ENCODE measurements at regions not wholly inside any gene's neighbourhood (a gene's known extent, or its start where the extent isn't known, plus 50 kb on each side); places are given as distances from the start of the nearest gene placed in this dataset.

DNA sequence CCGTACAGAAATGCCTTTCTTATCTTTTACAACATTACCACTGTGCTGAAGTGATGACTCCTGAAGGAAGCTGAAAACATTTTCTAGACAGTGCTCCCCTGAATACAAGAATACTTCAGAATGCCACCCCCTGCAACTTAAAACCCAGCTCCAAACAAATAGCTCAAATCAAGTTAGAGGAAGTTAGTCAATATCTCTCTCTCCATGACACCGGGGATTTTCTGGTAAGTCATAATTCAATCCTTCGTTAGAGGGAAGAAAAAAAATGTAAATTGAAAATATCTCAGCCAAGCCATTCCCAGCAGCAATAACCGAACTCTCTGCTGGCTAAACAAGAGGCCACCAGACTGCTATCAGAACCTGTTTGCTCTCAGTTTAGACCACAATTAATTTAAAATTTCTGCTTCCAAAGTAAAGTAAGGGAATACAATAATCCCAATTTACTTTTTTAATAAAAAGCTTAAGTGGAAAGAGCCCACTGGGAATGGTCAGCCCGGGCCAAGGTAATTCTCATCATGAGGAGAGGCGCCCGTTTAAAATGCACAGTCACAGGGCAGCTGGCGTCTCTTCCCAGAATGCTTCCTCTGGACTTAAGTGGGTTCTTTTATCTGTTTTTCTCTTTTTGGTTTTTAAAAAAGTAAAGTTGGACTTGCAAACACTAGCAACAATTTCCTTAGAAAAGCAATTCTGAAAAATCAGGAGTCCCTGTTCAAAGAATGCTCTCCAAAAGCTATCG is 710.1 kb upstream of the STXBP6 start:
- no peaks in the 10 kb centered on the region for H3K4me1 ChIP-seq (ENCODE audit: control insufficient read depth in 3 of 3, insufficient read depth in 2 of 3, low read depth in 1 of 3, low read length in 2 of 3)

DNA sequence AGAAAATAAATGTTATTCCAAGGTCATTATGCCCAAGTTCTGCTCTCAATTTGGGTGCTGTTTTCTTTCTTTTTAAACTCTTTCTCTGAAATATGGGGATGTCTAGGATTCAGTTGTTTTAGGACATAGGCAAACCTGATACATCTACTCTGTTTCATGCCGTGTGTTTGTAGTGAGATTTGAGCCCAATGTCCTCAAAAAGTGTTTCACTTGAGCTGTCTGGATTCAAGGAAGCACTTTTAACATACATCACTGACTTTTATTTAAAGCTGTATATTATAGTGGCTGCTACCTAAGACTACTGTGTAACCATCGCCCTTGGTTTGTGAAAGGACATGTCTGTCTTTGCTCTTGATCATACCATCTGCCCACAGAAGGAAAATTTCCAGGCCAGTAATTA is 709.3 kb upstream of the STXBP6 start:
- FAIRE-seq (no peak), DNase-seq (no peak)
- no peak overlapping the region for H3K27ac ChIP-seq (ENCODE audit: low read depth in 1 of 3, low read length in 2 of 3)
- no peaks in the 10 kb centered on the region for H3K27me3 ChIP-seq (ENCODE audit: control insufficient read depth in 3 of 3, insufficient read depth in 3 of 3, low read length in 3 of 3)
- WGBS, 3 donors, result 52 to 61% (median 55%) methylated on average over 2 of the region's 2 CpGs
- no peaks in the 10 kb centered on the region for H3K4me1 ChIP-seq (ENCODE audit: control insufficient read depth in 3 of 3, insufficient read depth in 2 of 3, low read depth in 1 of 3, low read length in 2 of 3)
- H3K36me3 ChIP-seq (ENCODE audit: control insufficient read depth in 3 of 3, insufficient read depth in 2 of 3, low read depth in 1 of 3, low read length in 3 of 3), result no peaks in the 10 kb centered on the region
- no peak overlapping the region for H3K4me3 ChIP-seq (ENCODE audit: low read depth in 1 of 3, low read length in 3 of 3)
- H3K9me3 ChIP-seq (ENCODE audit: control insufficient read depth in 2 of 2, insufficient read depth in 1 of 2, low read depth in 1 of 2, low read length in 1 of 2), result no peaks in the 10 kb centered on the region

More for the DNA sequence above, 710.1 kb upstream of the STXBP6 start:
- no peak for FAIRE-seq
- Histone ChIP-seq H3K4me3 (ENCODE audit: low read depth in 1 of 3, low read length in 3 of 3) (no peak overlapping the region), H3K9me3 (ENCODE audit: control insufficient read depth in 2 of 2, insufficient read depth in 1 of 2, low read depth in 1 of 2, low read length in 1 of 2) (no peaks in the 10 kb centered on the region), H3K27me3 (ENCODE audit: control insufficient read depth in 3 of 3, insufficient read depth in 3 of 3, low read length in 3 of 3) (no peaks in the 10 kb centered on the region), H3K27ac (ENCODE audit: low read depth in 1 of 3, low read length in 2 of 3) (no peak overlapping the region), H3K36me3 (ENCODE audit: control insufficient read depth in 3 of 3, insufficient read depth in 2 of 3, low read depth in 1 of 3, low read length in 3 of 3) (no peaks in the 10 kb centered on the region)
- WGBS, 3 donors, result 74 to 77% (median 75%) methylated on average over 9 of the region's 9 CpGs
- DNase-seq, result no peak

DNA sequence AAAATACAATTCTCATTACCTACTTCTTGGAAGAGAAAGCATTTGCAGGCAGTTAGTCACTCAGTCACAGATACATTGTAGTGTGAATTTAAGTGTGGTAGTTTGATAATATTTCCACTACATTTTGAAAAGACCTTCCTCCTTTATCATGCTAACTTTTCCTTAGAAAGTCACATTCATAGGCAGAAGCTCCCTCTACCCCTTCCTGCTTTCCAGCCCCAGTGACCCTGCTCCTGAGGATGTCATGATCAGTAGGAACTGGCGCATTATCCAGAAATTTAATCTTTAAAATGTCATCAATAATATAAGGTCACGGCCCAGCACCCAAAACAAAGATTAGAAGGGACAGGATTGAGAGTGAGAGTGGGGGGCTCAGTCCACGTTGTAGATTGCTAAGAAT is 707.4 kb upstream of the STXBP6 start:
- Histone ChIP-seq H3K27me3 (ENCODE audit: control insufficient read depth in 3 of 3, insufficient read depth in 3 of 3, low read length in 3 of 3) (no peaks in the 10 kb centered on the region), H3K4me3 (ENCODE audit: low read depth in 1 of 3, low read length in 3 of 3) (no peak overlapping the region), H3K9me3 (ENCODE audit: control insufficient read depth in 2 of 2, insufficient read depth in 1 of 2, low read depth in 1 of 2, low read length in 1 of 2) (no peaks in the 10 kb centered on the region), H3K36me3 (ENCODE audit: control insufficient read depth in 3 of 3, insufficient read depth in 2 of 3, low read depth in 1 of 3, low read length in 3 of 3) (no peaks in the 10 kb centered on the region), H3K4me1 (ENCODE audit: control insufficient read depth in 3 of 3, insufficient read depth in 2 of 3, low read depth in 1 of 3, low read length in 2 of 3) (no peaks in the 10 kb centered on the region), H3K27ac (ENCODE audit: low read depth in 1 of 3, low read length in 2 of 3) (no peak overlapping the region)
- DNase-seq (no peak), FAIRE-seq (no peak)
- 55 to 68% (median 63%) methylated on average over 3 of the region's 3 CpGs for WGBS, 3 donors

DNA sequence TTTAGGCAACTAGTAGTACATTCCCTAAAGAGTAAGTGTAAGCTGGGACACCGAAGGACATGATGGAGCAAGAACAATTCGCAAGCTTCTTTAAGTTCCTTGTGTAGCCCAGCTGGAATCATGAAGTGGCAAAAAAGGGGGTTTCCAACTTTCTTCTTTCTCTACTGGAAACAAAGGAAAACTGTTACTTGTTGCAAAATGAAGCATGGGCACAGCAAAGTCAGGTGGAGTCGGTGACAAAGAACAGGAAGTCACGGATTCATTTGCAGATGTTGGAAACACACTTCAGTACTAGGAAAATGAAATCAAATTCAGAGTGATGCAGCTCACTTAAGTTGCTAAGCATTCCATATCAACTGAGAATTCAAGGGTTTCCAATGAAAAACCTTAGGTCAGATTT is 706.9 kb upstream of the STXBP6 start:
- no peak overlapping the region for H3K4me3 ChIP-seq (ENCODE audit: low read depth in 1 of 3, low read length in 3 of 3)
- H3K9me3 ChIP-seq (ENCODE audit: control insufficient read depth in 2 of 2, insufficient read depth in 1 of 2, low read depth in 1 of 2, low read length in 1 of 2), result no peaks in the 10 kb centered on the region
- DNase-seq, result no peak
- no peaks in the 10 kb centered on the region for H3K36me3 ChIP-seq (ENCODE audit: control insufficient read depth in 3 of 3, insufficient read depth in 2 of 3, low read depth in 1 of 3, low read length in 3 of 3)
- no peaks in the 10 kb centered on the region for H3K27me3 ChIP-seq (ENCODE audit: control insufficient read depth in 3 of 3, insufficient read depth in 3 of 3, low read length in 3 of 3)
- H3K4me1 ChIP-seq (ENCODE audit: control insufficient read depth in 3 of 3, insufficient read depth in 2 of 3, low read depth in 1 of 3, low read length in 2 of 3), result no peaks in the 10 kb centered on the region
- 71 to 81% (median 77%) methylated on average over 4 of the region's 4 CpGs for WGBS, 3 donors
- no peak for FAIRE-seq
- H3K27ac ChIP-seq (ENCODE audit: low read depth in 1 of 3, low read length in 2 of 3), result no peak overlapping the region

DNA sequence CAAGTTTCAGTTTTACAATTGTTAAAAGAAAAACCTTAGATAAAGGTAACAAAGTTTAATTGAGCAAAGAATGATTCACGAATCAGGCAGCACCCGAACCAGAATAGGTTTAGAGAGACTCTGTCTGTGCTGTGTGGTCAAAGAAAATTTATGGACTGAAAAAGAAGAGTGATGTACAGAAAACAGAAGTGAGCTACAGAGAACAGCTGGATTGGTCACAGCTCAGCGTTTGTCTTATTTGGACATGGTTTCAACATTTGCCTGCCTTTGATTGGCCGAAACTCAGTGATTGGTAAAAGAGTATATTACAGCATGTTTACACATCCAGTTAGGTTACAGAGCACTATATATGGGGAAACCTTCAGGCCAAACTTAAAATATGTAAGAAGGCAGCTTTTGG is 703.2 kb upstream of the STXBP6 start:
- no peak for FAIRE-seq
- no peak for DNase-seq
- Histone ChIP-seq H3K27me3 (ENCODE audit: control insufficient read depth in 3 of 3, insufficient read depth in 3 of 3, low read length in 3 of 3) (no peaks in the 10 kb centered on the region), H3K27ac (ENCODE audit: low read depth in 1 of 3, low read length in 2 of 3) (no peak overlapping the region), H3K9me3 (ENCODE audit: control insufficient read depth in 2 of 2, insufficient read depth in 1 of 2, low read depth in 1 of 2, low read length in 1 of 2) (no peaks in the 10 kb centered on the region), H3K4me1 (ENCODE audit: control insufficient read depth in 3 of 3, insufficient read depth in 2 of 3, low read depth in 1 of 3, low read length in 2 of 3) (no peaks in the 10 kb centered on the region), H3K36me3 (ENCODE audit: control insufficient read depth in 3 of 3, insufficient read depth in 2 of 3, low read depth in 1 of 3, low read length in 3 of 3) (no peaks in the 10 kb centered on the region), H3K4me3 (ENCODE audit: low read depth in 1 of 3, low read length in 3 of 3) (no peak overlapping the region)
- 56 to 75% (median 64%) methylated on average over 4 of the region's 4 CpGs for WGBS, 3 donors

DNA sequence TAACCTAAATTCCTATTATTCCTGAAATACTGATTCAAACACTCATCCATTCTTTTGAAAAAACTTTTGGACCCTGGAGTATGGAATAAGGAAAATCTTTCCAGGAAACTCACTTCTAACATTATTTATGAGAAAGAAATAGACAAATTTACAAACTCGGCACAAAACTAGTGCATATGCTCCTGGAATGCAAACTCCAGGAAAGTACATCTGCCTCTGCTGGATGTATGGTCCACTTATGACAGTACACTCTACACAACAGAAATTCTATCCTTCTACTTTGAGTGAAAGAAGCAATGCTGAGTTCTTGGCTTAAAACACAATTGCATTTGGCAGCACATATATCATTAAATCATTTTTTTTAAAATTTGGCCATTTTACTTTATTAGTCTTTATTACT is 700.5 kb upstream of the STXBP6 start:
- Histone ChIP-seq H3K27ac (ENCODE audit: low read depth in 1 of 3, low read length in 2 of 3) (no peak overlapping the region), H3K27me3 (ENCODE audit: control insufficient read depth in 3 of 3, insufficient read depth in 3 of 3, low read length in 3 of 3) (no peaks in the 10 kb centered on the region), H3K9me3 (ENCODE audit: control insufficient read depth in 2 of 2, insufficient read depth in 1 of 2, low read depth in 1 of 2, low read length in 1 of 2) (no peaks in the 10 kb centered on the region), H3K36me3 (ENCODE audit: control insufficient read depth in 3 of 3, insufficient read depth in 2 of 3, low read depth in 1 of 3, low read length in 3 of 3) (no peaks in the 10 kb centered on the region), H3K4me1 (ENCODE audit: control insufficient read depth in 3 of 3, insufficient read depth in 2 of 3, low read depth in 1 of 3, low read length in 2 of 3) (no peaks in the 10 kb centered on the region), H3K4me3 (ENCODE audit: low read depth in 1 of 3, low read length in 3 of 3) (no peak overlapping the region)
- 82 to 88% (median 86%) methylated on average over 1 of the region's 1 CpG for WGBS, 3 donors
- FAIRE-seq (no peak), DNase-seq (no peak)

Measured in small intestine (tissue), 7 donors.